HCT116 (cell line): ENCODE measurements at regions not wholly inside any gene's neighbourhood (a gene's known extent, or its start where the extent isn't known, plus 50 kb on each side); places are given as distances from the start of the nearest gene placed in this dataset.

Experiments
- ATAC-seq: fragments of 200-7000 bp; cut with Tn5 transposase; 2 replicates; pipeline ENCODE4 v1.9.1; 2020; ENCODE audit warnings: mild to moderate bottlenecking, moderate library complexity
- BruUV-seq: library from RNA; stranded (reverse); fragments of 400-500 nt; replicated peaks from 2 replicates; lab custom pipeline; 2021; lab: Mats Ljungman, UMichigan
- CTCF ChIA-PET: fragments of 300-600 bp; sonication (Branson Sonifier 250); formaldehyde crosslinking; loops from one replicate; lab custom pipeline; 2021; ENCODE audit warnings: antibody characterized with exemption; lab: Charles Lee
- POLR2A ChIA-PET: fragments of 300-600, 350-600 bp; sonication (Branson Sonifier 250); formaldehyde crosslinking; loops from one replicate; lab custom pipeline; 2021; ENCODE audit warnings: antibody characterized with exemption; lab: Charles Lee
- RAD21 ChIA-PET, 2 experiments: fragments of 300-600 bp; sonication (Branson Sonifier 250); formaldehyde crosslinking; loops; one replicate each; lab custom pipeline; 2023; ENCODE audit warnings: low total read pairs in 2 of 2; ENCODE audit not compliant: uncharacterized antibody in 2 of 2, unreplicated experiment in 2 of 2, low non-redundant PET in 1 of 2; lab: Charles Lee
- DNase-seq: peaks from one replicate; pipeline ENCODE4 v3.0.0-alpha.2; 2010; ENCODE audit warnings: low read depth, low spot score
- H2AFZ ChIP-seq: fragments of 200-600 bp; shearing (Covaris generic), sonication (generic); 2 replicates; pipeline ENCODE4 v1.6.1; 2017; ENCODE audit warnings: low read depth, mixed run types, mixed read lengths, antibody characterized with exemption, low read length; ENCODE audit not compliant: poor library complexity, severe bottlenecking
- H3K27ac ChIP-seq: 2 replicates; pipeline ENCODE4 v1.5.1; 2012; ENCODE audit warnings: low read depth, low read length
- H3K27me3 ChIP-seq: fragments of 200-600 bp; sonication (generic); 2 replicates; pipeline ENCODE4 v1.6.1; 2016; ENCODE audit warnings: mixed run types, low read length, mixed read lengths; ENCODE audit not compliant: insufficient read depth
- H3K36me3 ChIP-seq, 2 experiments: fragments of 200-500 bp in 1 of 2; fragments of 200-600 bp in 1 of 2; sonication (Bioruptor generic) in 1 of 2; sonication (generic) in 1 of 2; 2 replicates each; pipeline versions ENCODE4 v1.5.1 to v1.6.1; 2014 to 2016; ENCODE audit warnings: low read length in 2 of 2, inconsistent platforms in 1 of 2, mixed read lengths in 1 of 2, mixed run types in 1 of 2; ENCODE audit not compliant: insufficient read depth in 2 of 2, control insufficient read depth in 1 of 2
- H3K4me1 ChIP-seq, 2 experiments: fragments of 200-600 bp in 1 of 2; sonication (generic) in 1 of 2; 2 replicates each; pipeline versions ENCODE4 v1.5.1 to v1.6.1; 2012 to 2017; ENCODE audit warnings: low read length in 2 of 2, inconsistent platforms in 1 of 2, mild to moderate bottlenecking in 1 of 2, mixed read lengths in 1 of 2, mixed run types in 1 of 2, moderate library complexity in 1 of 2; ENCODE audit not compliant: insufficient read depth in 2 of 2, control insufficient read depth in 1 of 2
- H3K4me2 ChIP-seq: fragments of 200-600 bp; sonication (generic); 2 replicates; pipeline ENCODE4 v1.6.1; 2017; ENCODE audit warnings: mixed run types, low read length, mixed read lengths
- H3K4me3 ChIP-seq, 2 experiments: fragments of 200-600 bp in 1 of 2; sonication (generic) in 1 of 2; replicated peaks in 1 of 2; 2 replicates each; pipeline ENCODE4 v1.5.1; 2011 to 2016; ENCODE audit warnings: low read length in 2 of 2, control low read depth in 1 of 2, low read depth in 1 of 2, mild to moderate bottlenecking in 1 of 2, mixed read lengths in 1 of 2, mixed run types in 1 of 2
- H3K79me2 ChIP-seq: fragments of 200-600 bp; sonication (generic); 2 replicates; pipeline ENCODE4 v1.6.1; 2017; ENCODE audit warnings: mild to moderate bottlenecking, mixed run types, low read length, moderate library complexity, mixed read lengths; ENCODE audit not compliant: insufficient read depth
- H3K9ac ChIP-seq: fragments of 200-600 bp; sonication (generic); 2 replicates; pipeline ENCODE4 v1.6.1; 2016; ENCODE audit warnings: low read length, mixed read lengths
- H3K9me2 ChIP-seq: fragments of 200-600 bp; sonication (generic), shearing (Covaris generic); 2 replicates; pipeline ENCODE4 v1.6.1; 2017; ENCODE audit warnings: mixed run types, mild to moderate bottlenecking, moderate library complexity; ENCODE audit not compliant: insufficient read depth
- H3K9me3 ChIP-seq, 2 experiments: fragments of 200-500 bp in 1 of 2; fragments of 200-600 bp in 1 of 2; sonication (Bioruptor generic) in 1 of 2; sonication (generic) in 1 of 2; 2 replicates each; pipeline ENCODE4 v1.6.1; 2014 to 2017; ENCODE audit warnings: low read length in 2 of 2, mixed read lengths in 2 of 2, inconsistent platforms in 1 of 2, low read depth in 1 of 2, mild to moderate bottlenecking in 1 of 2, mixed run types in 1 of 2, moderate library complexity in 1 of 2; ENCODE audit not compliant: control insufficient read depth in 1 of 2, insufficient read depth in 1 of 2
- H4K20me1 ChIP-seq: fragments of 200-600 bp; sonication (generic), shearing (Covaris generic); 2 replicates; pipeline ENCODE4 v1.6.1; 2017; ENCODE audit warnings: mixed run types, mild to moderate bottlenecking, moderate library complexity; ENCODE audit not compliant: insufficient read depth
- ATF3 ChIP-seq: IDR thresholded peaks from 2 replicates; pipeline ENCODE4 v1.6.1; 2012
- CBX3 ChIP-seq: IDR thresholded peaks from 2 replicates; pipeline ENCODE4 v1.6.1; 2012; ENCODE audit warnings: low read depth
- CEBPB ChIP-seq: IDR thresholded peaks from 2 replicates; pipeline ENCODE4 v1.6.1; 2012; ENCODE audit warnings: low read depth
- EGR1 ChIP-seq: IDR thresholded peaks from 2 replicates; pipeline ENCODE4 v1.6.1; 2012; ENCODE audit warnings: low read depth
- ELF1 ChIP-seq: IDR thresholded peaks from 2 replicates; pipeline ENCODE4 v1.6.1; 2012; ENCODE audit warnings: low read depth, borderline replicate concordance
- EZH2 ChIP-seq: fragments of 200-600 bp; sonication (generic); IDR thresholded peaks from 2 replicates; pipeline ENCODE4 v1.6.1; 2017; ENCODE audit warnings: antibody characterized with exemption, mixed run types
- EZH2phosphoT487 ChIP-seq: fragments of 200-600 bp; IDR thresholded peaks from 2 replicates; pipeline ENCODE4 v1.6.1; 2018; ENCODE audit warnings: antibody characterized with exemption, borderline replicate concordance
- FOSL1 ChIP-seq: IDR thresholded peaks from 2 replicates; pipeline ENCODE4 v1.6.1; 2012; ENCODE audit warnings: low read depth
- POLR2A ChIP-seq: IDR thresholded peaks from 2 replicates; pipeline ENCODE4 v1.7.0; 2011; ENCODE audit warnings: borderline replicate concordance; ENCODE audit not compliant: insufficient read depth, insufficient read length; ENCODE audit errors: extremely low read depth
- POLR2AphosphoS5 ChIP-seq: IDR thresholded peaks from 2 replicates; pipeline ENCODE4 v1.6.1; 2011; ENCODE audit warnings: mild to moderate bottlenecking, low read depth, low read length, moderate library complexity
- SIN3A ChIP-seq: IDR thresholded peaks from 2 replicates; pipeline ENCODE4 v1.6.1; 2012; ENCODE audit warnings: low read depth
- SP1 ChIP-seq: IDR thresholded peaks from 2 replicates; pipeline ENCODE4 v1.6.1; 2012; ENCODE audit warnings: low read depth
- SRF ChIP-seq: IDR thresholded peaks from 2 replicates; pipeline ENCODE4 v1.6.1; 2012; ENCODE audit warnings: low read depth
- TCF7L2 ChIP-seq: IDR thresholded peaks from 2 replicates; pipeline ENCODE4 v1.7.0; 2011; ENCODE audit warnings: borderline replicate concordance, inconsistent platforms; ENCODE audit not compliant: insufficient read depth, insufficient read length; ENCODE audit errors: extremely low read depth
- YY1 ChIP-seq: IDR thresholded peaks from 2 replicates; pipeline ENCODE4 v1.6.1; 2011; ENCODE audit warnings: low read length, low read depth, moderate library complexity, mild to moderate bottlenecking; ENCODE audit not compliant: insufficient replicate concordance; ENCODE audit errors: extremely low read depth
- intact Hi-C: fragments of 100-400 bp; cut with micrococcal nuclease; formaldehyde crosslinking; loops from 2 replicates; pipeline ENCODE4 v1.10.0; 2022
- TF ChIP-seq, protein P1 (sequence below): IDR thresholded peaks from 2 replicates; pipeline ENCODE4 v1.6.1; 2011; ENCODE audit warnings: mild to moderate bottlenecking, low read length, moderate library complexity; ENCODE audit not compliant: insufficient replicate concordance; ENCODE audit errors: extremely low read depth

GRCh38 chr2:226657340-226658053 is 142.1 kb downstream of the IRS1 start:
- no peak for DNase-seq
- peak overlapping the region; percentile 69 for H3K9ac ChIP-seq

GRCh38 chr2:226656367-226656766 is 143.3 kb downstream of the IRS1 start:
- Histone ChIP-seq H3K4me3 (no peak overlapping the region), H3K4me1 (peaks cover 83 to 99% of the 10 kb centered on the region in 2 experiments), H4K20me1 (no peaks in the 10 kb centered on the region), H3K9me2 (no peaks in the 10 kb centered on the region), H3K36me3 (peaks cover 0 to 3% of the 10 kb centered on the region in 2 experiments; a peak in 1 of 4 replicates), H2AFZ (no peak overlapping the region), H3K27ac (peak overlapping the region; percentile 98), H3K27me3 (no peaks in the 10 kb centered on the region), H3K9me3 (no peaks in the 10 kb centered on the region), H3K79me2 (peaks cover 76% of the 10 kb centered on the region), H3K4me2 (peak overlapping the region; percentile 24), H3K9ac (peak overlapping the region; percentile 69)
- TF ChIP-seq ELF1 (no peak), SIN3A (no peak), SRF (no peak), CEBPB (no peak), CBX3 (no peak), FOSL1 (no peak), EZH2 (no peak), EGR1 (no peak), POLR2AphosphoS5 (no peak), EZH2phosphoT487 (no peak), SP1 (no peak), TCF7L2 (no peak), POLR2A (no peak)
- TF ChIP-seq, protein P1, sequence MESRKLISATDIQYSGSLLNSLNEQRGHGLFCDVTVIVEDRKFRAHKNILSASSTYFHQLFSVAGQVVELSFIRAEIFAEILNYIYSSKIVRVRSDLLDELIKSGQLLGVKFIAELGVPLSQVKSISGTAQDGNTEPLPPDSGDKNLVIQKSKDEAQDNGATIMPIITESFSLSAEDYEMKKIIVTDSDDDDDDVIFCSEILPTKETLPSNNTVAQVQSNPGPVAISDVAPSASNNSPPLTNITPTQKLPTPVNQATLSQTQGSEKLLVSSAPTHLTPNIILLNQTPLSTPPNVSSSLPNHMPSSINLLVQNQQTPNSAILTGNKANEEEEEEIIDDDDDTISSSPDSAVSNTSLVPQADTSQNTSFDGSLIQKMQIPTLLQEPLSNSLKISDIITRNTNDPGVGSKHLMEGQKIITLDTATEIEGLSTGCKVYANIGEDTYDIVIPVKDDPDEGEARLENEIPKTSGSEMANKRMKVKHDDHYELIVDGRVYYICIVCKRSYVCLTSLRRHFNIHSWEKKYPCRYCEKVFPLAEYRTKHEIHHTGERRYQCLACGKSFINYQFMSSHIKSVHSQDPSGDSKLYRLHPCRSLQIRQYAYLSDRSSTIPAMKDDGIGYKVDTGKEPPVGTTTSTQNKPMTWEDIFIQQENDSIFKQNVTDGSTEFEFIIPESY, result no peak
- POLR2A ChIA-PET, result interaction anchor here (0.7 to 1.0 kb wide), 2 partner anchors 10 to 469 kb away, joined by 3 to 4 read pairs; no protein-coding TSS in a partner anchor
- BruUV-seq, result no TSS peak
- no peak for ATAC-seq
- no peak for DNase-seq
- RAD21 ChIA-PET, result no interaction called here
- CTCF ChIA-PET, result no interaction called here
- intact Hi-C loops, result no loop called here

More at GRCh38 chr2:226657340-226658053, 142.1 kb downstream of the IRS1 start:
- no TSS peak for BruUV-seq
- Histone ChIP-seq H3K4me1 (peaks cover 85 to 100% of the 10 kb centered on the region in 2 experiments), H3K4me2 (peak overlapping the region; percentile 13; the same call in 1 of the 2 replicates), H3K79me2 (peaks cover 80% of the 10 kb centered on the region), H2AFZ (no peak overlapping the region), H3K36me3 (peaks cover 0 to 3% of the 10 kb centered on the region in 2 experiments; a peak in 1 of 4 replicates), H3K27me3 (no peaks in the 10 kb centered on the region), H3K9me2 (no peaks in the 10 kb centered on the region), H3K9me3 (no peaks in the 10 kb centered on the region), H3K27ac (peak overlapping the region; percentile 98), H3K4me3 (no peak overlapping the region), H4K20me1 (no peaks in the 10 kb centered on the region)
- POLR2A ChIA-PET, result interaction anchor here (0.7 to 1.1 kb wide), 3 partner anchors 11 to 145 kb away, joined by 3 to 4 read pairs (median 4); no protein-coding TSS in a partner anchor
- TF ChIP-seq POLR2AphosphoS5, result no peak; the same call in 1 of the 2 replicates
- peak; percentile 36 for TF ChIP-seq YY1
- TF ChIP-seq ATF3, result no peak
- ATAC-seq, result no peak
- intact Hi-C loops, result no loop called here
- RAD21 ChIA-PET, result interaction anchor here in 1 of 2 experiments (0.9 kb wide), 1 partner anchor 455 kb away, joined by 3 read pairs; no protein-coding TSS in a partner anchor
- CTCF ChIA-PET, result interaction anchor here (0.6 kb wide), 1 partner anchor 992 kb away, joined by 3 read pairs; no protein-coding TSS in a partner anchor
